ENCODE measurements at regions not wholly inside any gene's neighbourhood (a gene's known extent, or its start where the extent isn't known, plus 50 kb on each side); places are given as distances from the start of the nearest gene placed in this dataset.

DNA sequence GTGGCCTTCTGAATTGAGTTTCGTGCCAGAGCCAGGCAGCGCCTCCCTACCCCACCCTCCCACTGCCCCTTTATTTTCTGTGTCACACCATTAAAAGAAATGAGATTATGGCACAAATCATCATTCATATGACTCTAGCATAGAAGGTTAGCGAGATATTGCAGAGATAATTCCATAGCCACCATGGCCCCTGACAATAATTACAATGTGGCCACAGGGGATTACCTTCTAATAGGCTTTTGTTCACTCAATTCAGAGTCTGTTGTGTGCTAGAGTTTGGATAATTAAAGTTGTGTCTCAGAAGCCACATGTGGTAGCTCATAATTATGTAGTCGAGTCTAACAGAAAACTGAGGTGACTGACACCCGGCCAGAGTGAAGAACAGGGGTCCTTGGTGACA is 428.1 kb downstream of the ARHGEF28 start:
- no peak for TF ChIP-seq POLR2AphosphoS5 (IDR thresholded peaks at IDR 0.05; ENCODE audit: insufficient read depth, low read depth, low read length)
- CTCF ChIA-PET, result no interaction called here
- no TSS peak for BruUV-seq (replicated peaks)
- no peak for FAIRE-seq
- intact Hi-C loops (cut with micrococcal nuclease) (no loop called here), dilution Hi-C loops (cut with MboI; ENCODE audit: extremely low pct_ligation_motif_present, low sequenced_read_pairs) (no loop called here)
- Histone ChIP-seq H3K79me2 (ENCODE audit: control insufficient read depth, insufficient read depth, low read length) (no peaks in the 10 kb centered on the region), H4K20me1 (replicated peaks; ENCODE audit: control insufficient read depth, extremely low read depth, insufficient read depth, low read length) (no peaks in the 10 kb centered on the region), H3K36me3 (ENCODE audit: control insufficient read depth in 2 of 2, extremely low read depth in 1 of 2, insufficient read depth in 2 of 2, low read length in 2 of 2) (no peaks in the 10 kb centered on the region), H3K4me1 (ENCODE audit: control insufficient read depth, extremely low read depth, insufficient read depth, low read length) (no peaks in the 10 kb centered on the region), H3K9ac (replicated peaks; ENCODE audit: extremely low read depth, insufficient read depth, low read length) (no peak overlapping the region), H3K9me3 (replicated peaks; ENCODE audit: control insufficient read depth, insufficient read depth, low read length) (no peaks in the 10 kb centered on the region), H3K9me1 (replicated peaks; ENCODE audit: control insufficient read depth, extremely low read depth, insufficient read depth, low read length) (no peaks in the 10 kb centered on the region), H3K4me3 (replicated peaks in 1 of 3; ENCODE audit: insufficient read depth in 1 of 3, low read depth in 1 of 3, low read length in 3 of 3) (no peak overlapping the region), H3K27ac (ENCODE audit: insufficient read depth, low read depth, low read length) (no peak overlapping the region), H2AFZ (ENCODE audit: low read depth, low read length) (no peak overlapping the region), H3K27me3 (ENCODE audit: control insufficient read depth in 2 of 2, insufficient read depth in 2 of 2, low read length in 2 of 2) (peaks cover 0 to 2% of the 10 kb centered on the region in 2 experiments), H3K4me2 (ENCODE audit: insufficient read depth, low read length) (no peak overlapping the region)
- DNase-seq (ENCODE audit: low read depth, low spot score), result no peak
- POLR2A ChIA-PET, result no interaction called here

DNA sequence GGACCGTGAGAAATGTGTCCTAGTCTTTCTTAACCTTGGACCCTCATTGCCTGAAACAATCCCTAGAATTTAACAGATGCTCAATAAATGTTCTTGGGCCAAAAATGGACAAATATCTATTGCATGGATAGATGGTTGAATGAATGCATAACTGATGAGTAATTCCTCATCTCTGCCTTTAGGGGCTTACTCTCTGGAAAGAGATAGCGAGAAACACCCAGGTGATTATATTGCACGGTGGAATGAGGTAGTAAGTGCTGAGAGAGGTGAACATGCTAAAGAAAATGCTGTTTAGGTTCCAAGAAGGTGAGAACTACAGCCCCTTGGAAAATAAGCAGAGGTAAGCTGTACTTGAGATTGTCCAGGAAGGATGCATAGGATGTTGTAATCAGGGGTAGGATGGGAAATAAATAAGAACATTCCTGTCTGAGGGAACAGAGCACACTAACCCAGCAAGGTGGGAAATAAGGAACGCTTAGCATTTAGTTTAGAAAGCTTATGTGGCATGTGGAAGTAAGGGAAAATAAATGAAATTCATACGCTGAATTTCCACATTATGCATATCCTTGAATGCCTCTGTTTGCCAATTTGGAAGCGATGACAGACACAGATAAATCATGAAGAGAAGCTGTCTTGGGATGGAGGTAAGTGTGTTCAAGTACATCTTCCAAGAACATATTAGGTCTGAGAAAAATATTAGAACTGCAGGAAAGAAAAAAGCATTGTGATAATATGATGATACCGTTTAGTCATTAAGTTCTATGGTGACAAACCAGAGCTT is 426.6 kb downstream of the ARHGEF28 start:
- Histone ChIP-seq H2AFZ (ENCODE audit: low read depth, low read length) (no peak overlapping the region), H3K4me1 (ENCODE audit: control insufficient read depth, extremely low read depth, insufficient read depth, low read length) (no peaks in the 10 kb centered on the region), H3K4me3 (replicated peaks in 1 of 3; ENCODE audit: insufficient read depth in 1 of 3, low read depth in 1 of 3, low read length in 3 of 3) (no peak overlapping the region), H3K27me3 (ENCODE audit: control insufficient read depth in 2 of 2, insufficient read depth in 2 of 2, low read length in 2 of 2) (peaks cover 0 to 2% of the 10 kb centered on the region in 2 experiments), H3K36me3 (ENCODE audit: control insufficient read depth in 2 of 2, extremely low read depth in 1 of 2, insufficient read depth in 2 of 2, low read length in 2 of 2) (no peaks in the 10 kb centered on the region), H4K20me1 (replicated peaks; ENCODE audit: control insufficient read depth, extremely low read depth, insufficient read depth, low read length) (no peaks in the 10 kb centered on the region), H3K9ac (replicated peaks; ENCODE audit: extremely low read depth, insufficient read depth, low read length) (no peak overlapping the region), H3K9me3 (replicated peaks; ENCODE audit: control insufficient read depth, insufficient read depth, low read length) (no peaks in the 10 kb centered on the region), H3K79me2 (ENCODE audit: control insufficient read depth, insufficient read depth, low read length) (no peaks in the 10 kb centered on the region), H3K27ac (ENCODE audit: insufficient read depth, low read depth, low read length) (no peak overlapping the region), H3K4me2 (ENCODE audit: insufficient read depth, low read length) (no peak overlapping the region), H3K9me1 (replicated peaks; ENCODE audit: control insufficient read depth, extremely low read depth, insufficient read depth, low read length) (no peaks in the 10 kb centered on the region)
- dilution Hi-C loops (cut with MboI; ENCODE audit: extremely low pct_ligation_motif_present, low sequenced_read_pairs), result no loop called here
- FAIRE-seq (no peak), DNase-seq (ENCODE audit: low read depth, low spot score) (no peak)
- no peak for TF ChIP-seq GATA2 (IDR thresholded peaks at IDR 0.05; ENCODE audit: insufficient read depth, insufficient read length, low read depth, low read length)
- no peak for TF ChIP-seq MAX (IDR thresholded peaks at IDR 0.05; ENCODE audit: insufficient read depth, insufficient read length)
- no peak for TF ChIP-seq CTCF (IDR thresholded peaks at IDR 0.05; ENCODE audit: extremely low read depth in 1 of 2, insufficient read depth in 1 of 2, low read depth in 1 of 2, low read length in 2 of 2)
- no peak for TF ChIP-seq EZH2 (IDR thresholded peaks at IDR 0.05; ENCODE audit: borderline replicate concordance, low read depth, low read length, severe bottlenecking)
- TF ChIP-seq POLR2AphosphoS5 (IDR thresholded peaks at IDR 0.05; ENCODE audit: insufficient read depth, low read depth, low read length), result no peak
- no peak for TF ChIP-seq MYC (IDR thresholded peaks at IDR 0.05; ENCODE audit: low read depth, low read length)
- TF ChIP-seq FOS (IDR thresholded peaks at IDR 0.05; ENCODE audit: borderline replicate concordance, insufficient read depth, low read length), result no peak
- no peak for TF ChIP-seq POLR2A (IDR thresholded peaks at IDR 0.05; ENCODE audit: low read depth, low read length)
- TF ChIP-seq JUN (IDR thresholded peaks at IDR 0.05; ENCODE audit: borderline replicate concordance, insufficient read depth, insufficient read length, low read depth), result no peak
- no TSS peak for BruUV-seq (replicated peaks)
- ChIA-PET CTCF (interaction anchor here (0.7 to 1.3 kb wide), 2 partner anchors 13 to 37 kb away, joined by 3 read pairs; no protein-coding TSS in a partner anchor), POLR2A (no interaction called here)
- intact Hi-C loops (cut with micrococcal nuclease), result no loop called here

Measured in endothelial cell of umbilical vein (primary cell).